DND-41 (cell line): ENCODE measurements at regions not wholly inside any gene's neighbourhood (a gene's known extent, or its start where the extent isn't known, plus 50 kb on each side); places are given as distances from the start of the nearest gene placed in this dataset.
"Not testable (repeated sequence)": the region's sequence is repeated elsewhere in the genome, so short reads cannot be mapped to it uniquely, and the experiment has no call there.

ENCODE experiments used
- EZH2 ChIP-seq: IDR thresholded peaks from 3 replicates; pipeline ENCODE4 v1.6.1; 2012; ENCODE audit warnings: borderline replicate concordance, low read depth, mild to moderate bottlenecking, moderate library complexity, low read length, inconsistent platforms; ENCODE audit not compliant: severe bottlenecking
- TF ChIP-seq, protein P1 (sequence below): IDR thresholded peaks from 2 replicates; pipeline ENCODE4 v1.5.1; 2012; ENCODE audit warnings: borderline replicate concordance, low read length, moderate library complexity, mild to moderate bottlenecking; ENCODE audit not compliant: poor library complexity, severe bottlenecking; ENCODE audit errors: extremely low read depth

DNA sequence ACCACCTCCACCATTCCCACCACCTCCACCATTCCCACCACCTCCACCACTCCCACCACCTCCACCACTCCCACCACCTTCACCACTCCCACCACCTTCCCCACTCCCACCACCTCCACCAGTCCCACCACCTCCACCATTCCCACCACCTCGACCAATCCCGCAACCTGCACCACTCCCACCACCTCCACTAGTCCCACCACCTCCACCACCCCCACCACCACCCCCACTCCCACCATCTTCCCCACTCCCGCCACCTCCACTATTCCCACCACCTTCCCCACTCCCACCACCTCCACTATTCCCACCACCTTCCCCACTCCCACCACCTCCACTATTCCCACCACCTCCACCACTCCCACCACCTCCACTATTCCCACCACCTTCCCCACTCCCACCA lies 94.3 kb upstream of the PAX2 start:
- TF ChIP-seq EZH2 = not testable (repeated sequence)
- TF ChIP-seq, protein P1, sequence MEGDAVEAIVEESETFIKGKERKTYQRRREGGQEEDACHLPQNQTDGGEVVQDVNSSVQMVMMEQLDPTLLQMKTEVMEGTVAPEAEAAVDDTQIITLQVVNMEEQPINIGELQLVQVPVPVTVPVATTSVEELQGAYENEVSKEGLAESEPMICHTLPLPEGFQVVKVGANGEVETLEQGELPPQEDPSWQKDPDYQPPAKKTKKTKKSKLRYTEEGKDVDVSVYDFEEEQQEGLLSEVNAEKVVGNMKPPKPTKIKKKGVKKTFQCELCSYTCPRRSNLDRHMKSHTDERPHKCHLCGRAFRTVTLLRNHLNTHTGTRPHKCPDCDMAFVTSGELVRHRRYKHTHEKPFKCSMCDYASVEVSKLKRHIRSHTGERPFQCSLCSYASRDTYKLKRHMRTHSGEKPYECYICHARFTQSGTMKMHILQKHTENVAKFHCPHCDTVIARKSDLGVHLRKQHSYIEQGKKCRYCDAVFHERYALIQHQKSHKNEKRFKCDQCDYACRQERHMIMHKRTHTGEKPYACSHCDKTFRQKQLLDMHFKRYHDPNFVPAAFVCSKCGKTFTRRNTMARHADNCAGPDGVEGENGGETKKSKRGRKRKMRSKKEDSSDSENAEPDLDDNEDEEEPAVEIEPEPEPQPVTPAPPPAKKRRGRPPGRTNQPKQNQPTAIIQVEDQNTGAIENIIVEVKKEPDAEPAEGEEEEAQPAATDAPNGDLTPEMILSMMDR = not testable (repeated sequence)
